ENCODE measurements at regions not wholly inside any gene's neighbourhood (a gene's known extent, or its start where the extent isn't known, plus 50 kb on each side); places are given as distances from the start of the nearest gene placed in this dataset.

DNA sequence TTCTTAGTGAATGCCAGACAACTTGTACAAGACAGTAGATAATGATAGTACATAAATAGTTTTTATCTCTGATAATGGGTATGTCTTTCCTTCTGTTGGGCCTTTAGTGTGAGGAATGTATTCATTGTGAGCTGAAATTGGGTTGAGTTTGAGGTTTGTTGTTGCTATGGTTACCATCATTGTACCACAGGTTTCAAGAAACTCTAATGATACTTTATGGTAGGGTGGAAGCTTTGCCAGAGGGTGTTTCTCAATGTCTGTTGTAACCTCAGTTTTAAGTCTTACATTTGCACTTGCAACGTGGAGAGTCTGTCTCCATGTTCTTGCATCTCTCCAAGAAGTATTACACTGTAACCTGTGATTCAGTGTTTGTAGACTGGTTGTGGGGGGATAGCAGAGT is 1550.1 kb downstream of the MAT2B start:
- TF ChIP-seq, protein P1, sequence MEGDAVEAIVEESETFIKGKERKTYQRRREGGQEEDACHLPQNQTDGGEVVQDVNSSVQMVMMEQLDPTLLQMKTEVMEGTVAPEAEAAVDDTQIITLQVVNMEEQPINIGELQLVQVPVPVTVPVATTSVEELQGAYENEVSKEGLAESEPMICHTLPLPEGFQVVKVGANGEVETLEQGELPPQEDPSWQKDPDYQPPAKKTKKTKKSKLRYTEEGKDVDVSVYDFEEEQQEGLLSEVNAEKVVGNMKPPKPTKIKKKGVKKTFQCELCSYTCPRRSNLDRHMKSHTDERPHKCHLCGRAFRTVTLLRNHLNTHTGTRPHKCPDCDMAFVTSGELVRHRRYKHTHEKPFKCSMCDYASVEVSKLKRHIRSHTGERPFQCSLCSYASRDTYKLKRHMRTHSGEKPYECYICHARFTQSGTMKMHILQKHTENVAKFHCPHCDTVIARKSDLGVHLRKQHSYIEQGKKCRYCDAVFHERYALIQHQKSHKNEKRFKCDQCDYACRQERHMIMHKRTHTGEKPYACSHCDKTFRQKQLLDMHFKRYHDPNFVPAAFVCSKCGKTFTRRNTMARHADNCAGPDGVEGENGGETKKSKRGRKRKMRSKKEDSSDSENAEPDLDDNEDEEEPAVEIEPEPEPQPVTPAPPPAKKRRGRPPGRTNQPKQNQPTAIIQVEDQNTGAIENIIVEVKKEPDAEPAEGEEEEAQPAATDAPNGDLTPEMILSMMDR (IDR thresholded peaks at IDR 0.05; ENCODE audit: low read depth, low read length): no peak
- no peak for TF ChIP-seq POLR2A (IDR thresholded peaks at IDR 0.05; ENCODE audit: extremely low read depth, insufficient read length)
- TF ChIP-seq, protein P2, sequence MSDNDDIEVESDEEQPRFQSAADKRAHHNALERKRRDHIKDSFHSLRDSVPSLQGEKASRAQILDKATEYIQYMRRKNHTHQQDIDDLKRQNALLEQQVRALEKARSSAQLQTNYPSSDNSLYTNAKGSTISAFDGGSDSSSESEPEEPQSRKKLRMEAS (IDR thresholded peaks at IDR 0.05; ENCODE audit: low read depth, low read length): no peak

Measured in NB4 (cell line).